ENCODE measurements at regions not wholly inside any gene's neighbourhood (a gene's known extent, or its start where the extent isn't known, plus 50 kb on each side); places are given as distances from the start of the nearest gene placed in this dataset.
"Not testable (repeated sequence)": the region's sequence is repeated elsewhere in the genome, so short reads cannot be mapped to it uniquely, and the experiment has no call there.

GRCh38 chr16:5257462-5257861 is 159.9 kb upstream of the EEF2KMT start:
- no peaks in the 10 kb centered on the region for H3K27me3 ChIP-seq (ENCODE audit: control insufficient read depth, extremely low read depth, insufficient read depth, low read length)

DNA sequence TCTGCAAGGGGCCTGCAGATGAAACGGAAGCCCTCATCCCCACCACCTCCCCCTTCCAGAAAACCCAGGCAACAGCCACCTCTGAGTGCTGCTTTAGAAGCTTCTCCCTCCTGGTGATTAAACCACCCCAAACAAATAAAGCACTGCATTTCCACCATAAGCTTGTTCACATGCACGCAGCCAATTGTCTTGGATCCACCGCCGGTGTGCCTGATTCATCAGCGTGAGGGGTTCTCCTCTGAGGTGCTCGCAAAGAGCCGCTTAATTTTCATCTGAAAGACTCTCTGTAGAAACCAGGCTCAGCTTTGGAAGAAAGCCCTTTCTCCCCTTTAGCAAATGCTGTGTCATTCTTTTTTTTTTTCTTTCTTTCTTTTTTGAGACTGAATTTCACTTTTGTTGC is 155.2 kb upstream of the EEF2KMT start:
- dilution Hi-C loops (cut with MboI; ENCODE audit: extremely low pct_ligation_motif_present, low sequenced_read_pairs): no loop called here
- Histone ChIP-seq H3K27me3 (ENCODE audit: control insufficient read depth, extremely low read depth, insufficient read depth, low read length) (no peaks in the 10 kb centered on the region), H3K4me1 (ENCODE audit: control insufficient read depth, extremely low read depth, insufficient read depth, low read length) (no peaks in the 10 kb centered on the region), H3K4me3 (ENCODE audit: control insufficient read depth in 2 of 3, extremely low read depth in 1 of 3, insufficient read depth in 2 of 3, low read depth in 1 of 3, low read length in 3 of 3) (no peak overlapping the region), H2AFZ (ENCODE audit: control insufficient read depth, low read length) (no peak overlapping the region), H3K79me2 (ENCODE audit: control insufficient read depth, insufficient read depth, low read length) (no peaks in the 10 kb centered on the region), H4K20me1 (ENCODE audit: control insufficient read depth, extremely low read depth, insufficient read depth, low read length) (no peaks in the 10 kb centered on the region), H3K9ac (ENCODE audit: control insufficient read depth, extremely low read depth, insufficient read depth, low read length) (no peak overlapping the region), H3K9me3 (ENCODE audit: control insufficient read depth, low read depth, low read length) (no peaks in the 10 kb centered on the region), H3K27ac (ENCODE audit: control insufficient read depth, insufficient read depth, low read length) (no peak overlapping the region), H3K4me2 (ENCODE audit: control insufficient read depth, extremely low read depth, insufficient read depth, low read depth, low read length) (no peak overlapping the region), H3K9me1 (ENCODE audit: control insufficient read depth, extremely low read depth, insufficient read depth, low read length) (no peaks in the 10 kb centered on the region), H3K36me3 (ENCODE audit: control insufficient read depth in 2 of 2, extremely low read depth in 1 of 2, insufficient read depth in 2 of 2, low read length in 2 of 2) (no peaks in the 10 kb centered on the region)
- DNase-seq (ENCODE audit: low read depth, low spot score) (no peak), FAIRE-seq (no peak)
- TF ChIP-seq, protein P1, sequence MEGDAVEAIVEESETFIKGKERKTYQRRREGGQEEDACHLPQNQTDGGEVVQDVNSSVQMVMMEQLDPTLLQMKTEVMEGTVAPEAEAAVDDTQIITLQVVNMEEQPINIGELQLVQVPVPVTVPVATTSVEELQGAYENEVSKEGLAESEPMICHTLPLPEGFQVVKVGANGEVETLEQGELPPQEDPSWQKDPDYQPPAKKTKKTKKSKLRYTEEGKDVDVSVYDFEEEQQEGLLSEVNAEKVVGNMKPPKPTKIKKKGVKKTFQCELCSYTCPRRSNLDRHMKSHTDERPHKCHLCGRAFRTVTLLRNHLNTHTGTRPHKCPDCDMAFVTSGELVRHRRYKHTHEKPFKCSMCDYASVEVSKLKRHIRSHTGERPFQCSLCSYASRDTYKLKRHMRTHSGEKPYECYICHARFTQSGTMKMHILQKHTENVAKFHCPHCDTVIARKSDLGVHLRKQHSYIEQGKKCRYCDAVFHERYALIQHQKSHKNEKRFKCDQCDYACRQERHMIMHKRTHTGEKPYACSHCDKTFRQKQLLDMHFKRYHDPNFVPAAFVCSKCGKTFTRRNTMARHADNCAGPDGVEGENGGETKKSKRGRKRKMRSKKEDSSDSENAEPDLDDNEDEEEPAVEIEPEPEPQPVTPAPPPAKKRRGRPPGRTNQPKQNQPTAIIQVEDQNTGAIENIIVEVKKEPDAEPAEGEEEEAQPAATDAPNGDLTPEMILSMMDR (optimal IDR thresholded peaks at IDR 0.05 in 1 of 3, IDR thresholded peaks at IDR 0.05 in 1 of 3, conservative IDR thresholded peaks at IDR 0.05 in 1 of 3; ENCODE audit: extremely low read depth in 1 of 3, insufficient read depth in 2 of 3, low read length in 3 of 3): no peak
- no peak for TF ChIP-seq EZH2 (IDR thresholded peaks at IDR 0.05; ENCODE audit: low read length)

More at GRCh38 chr16:5257462-5257861, 159.9 kb upstream of the EEF2KMT start:
- no peak for DNase-seq (ENCODE audit: low read depth, low spot score)
- no peak overlapping the region for H3K27ac ChIP-seq (ENCODE audit: control insufficient read depth, insufficient read depth, low read length)
- no peaks in the 10 kb centered on the region for H3K4me1 ChIP-seq (ENCODE audit: control insufficient read depth, extremely low read depth, insufficient read depth, low read length)
- no peaks in the 10 kb centered on the region for H3K9me1 ChIP-seq (ENCODE audit: control insufficient read depth, extremely low read depth, insufficient read depth, low read length)
- FAIRE-seq: no peak
- no peaks in the 10 kb centered on the region for H4K20me1 ChIP-seq (ENCODE audit: control insufficient read depth, extremely low read depth, insufficient read depth, low read length)
- H3K79me2 ChIP-seq (ENCODE audit: control insufficient read depth, insufficient read depth, low read length): no peaks in the 10 kb centered on the region
- H3K9ac ChIP-seq (ENCODE audit: control insufficient read depth, extremely low read depth, insufficient read depth, low read length): no peak overlapping the region
- H3K36me3 ChIP-seq (ENCODE audit: control insufficient read depth in 2 of 2, extremely low read depth in 1 of 2, insufficient read depth in 2 of 2, low read length in 2 of 2): no peaks in the 10 kb centered on the region
- H3K4me3 ChIP-seq (ENCODE audit: control insufficient read depth in 2 of 3, extremely low read depth in 1 of 3, insufficient read depth in 2 of 3, low read depth in 1 of 3, low read length in 3 of 3): no peak overlapping the region
- no peak for TF ChIP-seq EZH2 (IDR thresholded peaks at IDR 0.05; ENCODE audit: low read length)
- TF ChIP-seq, protein P1 (optimal IDR thresholded peaks at IDR 0.05 in 1 of 3, IDR thresholded peaks at IDR 0.05 in 1 of 3, conservative IDR thresholded peaks at IDR 0.05 in 1 of 3; ENCODE audit: extremely low read depth in 1 of 3, insufficient read depth in 2 of 3, low read length in 3 of 3): no peak
- dilution Hi-C loops (cut with MboI; ENCODE audit: extremely low pct_ligation_motif_present, low sequenced_read_pairs): no loop called here
- H3K9me3 ChIP-seq (ENCODE audit: control insufficient read depth, low read depth, low read length): no peaks in the 10 kb centered on the region
- no peak overlapping the region for H3K4me2 ChIP-seq (ENCODE audit: control insufficient read depth, extremely low read depth, insufficient read depth, low read depth, low read length)
- no peak overlapping the region for H2AFZ ChIP-seq (ENCODE audit: control insufficient read depth, low read length)

GRCh38 chr16:5247403-5247802 is 149.8 kb upstream of the EEF2KMT start:
- H3K9me1 ChIP-seq (ENCODE audit: control insufficient read depth, extremely low read depth, insufficient read depth, low read length); H2AFZ ChIP-seq (ENCODE audit: control insufficient read depth, low read length); dilution Hi-C loops (cut with MboI; ENCODE audit: extremely low pct_ligation_motif_present, low sequenced_read_pairs); H3K27ac ChIP-seq (ENCODE audit: control insufficient read depth, insufficient read depth, low read length); H3K9me3 ChIP-seq (ENCODE audit: control insufficient read depth, low read depth, low read length); DNase-seq (ENCODE audit: low read depth, low spot score); H3K4me1 ChIP-seq (ENCODE audit: control insufficient read depth, extremely low read depth, insufficient read depth, low read length); H3K27me3 ChIP-seq (ENCODE audit: control insufficient read depth, extremely low read depth, insufficient read depth, low read length); H3K4me3 ChIP-seq (ENCODE audit: control insufficient read depth in 2 of 3, extremely low read depth in 1 of 3, insufficient read depth in 2 of 3, low read depth in 1 of 3, low read length in 3 of 3); H3K4me2 ChIP-seq (ENCODE audit: control insufficient read depth, extremely low read depth, insufficient read depth, low read depth, low read length); FAIRE-seq; H3K9ac ChIP-seq (ENCODE audit: control insufficient read depth, extremely low read depth, insufficient read depth, low read length); H3K79me2 ChIP-seq (ENCODE audit: control insufficient read depth, insufficient read depth, low read length); H4K20me1 ChIP-seq (ENCODE audit: control insufficient read depth, extremely low read depth, insufficient read depth, low read length); H3K36me3 ChIP-seq (ENCODE audit: control insufficient read depth in 2 of 2, extremely low read depth in 1 of 2, insufficient read depth in 2 of 2, low read length in 2 of 2): not testable (repeated sequence)

DNA sequence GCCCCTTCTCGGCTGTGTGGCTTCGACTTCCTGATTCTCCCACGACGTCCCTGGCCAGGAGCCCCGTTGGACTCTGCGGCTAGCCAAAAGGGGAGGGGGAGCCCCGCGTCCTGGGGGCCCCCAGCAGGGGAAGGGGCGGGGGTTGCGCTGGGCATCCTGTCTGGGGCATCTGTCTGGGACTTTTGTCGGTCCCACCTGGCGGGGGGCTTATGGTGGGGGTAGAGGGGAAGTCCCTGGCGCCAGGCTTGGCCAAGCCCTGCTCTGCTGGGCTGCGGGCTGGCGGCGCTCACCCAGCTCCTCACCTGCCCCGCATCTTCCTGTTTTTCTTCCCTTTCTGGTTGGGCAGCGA is 142.7 kb upstream of the EEF2KMT start:
- not testable (repeated sequence) for H3K4me2 ChIP-seq (ENCODE audit: control insufficient read depth, extremely low read depth, insufficient read depth, low read depth, low read length); H3K79me2 ChIP-seq (ENCODE audit: control insufficient read depth, insufficient read depth, low read length); H3K36me3 ChIP-seq (ENCODE audit: control insufficient read depth in 2 of 2, extremely low read depth in 1 of 2, insufficient read depth in 2 of 2, low read length in 2 of 2)

More for the DNA sequence above, 142.7 kb upstream of the EEF2KMT start:
- H2AFZ ChIP-seq (ENCODE audit: control insufficient read depth, low read length); dilution Hi-C loops (cut with MboI; ENCODE audit: extremely low pct_ligation_motif_present, low sequenced_read_pairs); H3K4me3 ChIP-seq (ENCODE audit: control insufficient read depth in 2 of 3, extremely low read depth in 1 of 3, insufficient read depth in 2 of 3, low read depth in 1 of 3, low read length in 3 of 3); H3K4me1 ChIP-seq (ENCODE audit: control insufficient read depth, extremely low read depth, insufficient read depth, low read length); H4K20me1 ChIP-seq (ENCODE audit: control insufficient read depth, extremely low read depth, insufficient read depth, low read length); H3K9me3 ChIP-seq (ENCODE audit: control insufficient read depth, low read depth, low read length); DNase-seq (ENCODE audit: low read depth, low spot score); H3K9ac ChIP-seq (ENCODE audit: control insufficient read depth, extremely low read depth, insufficient read depth, low read length); FAIRE-seq; H3K27ac ChIP-seq (ENCODE audit: control insufficient read depth, insufficient read depth, low read length); H3K27me3 ChIP-seq (ENCODE audit: control insufficient read depth, extremely low read depth, insufficient read depth, low read length); H3K9me1 ChIP-seq (ENCODE audit: control insufficient read depth, extremely low read depth, insufficient read depth, low read length): not testable (repeated sequence)

All from keratinocyte (primary cell).